ENCODE measurements at regions not wholly inside any gene's neighbourhood (a gene's known extent, or its start where the extent isn't known, plus 50 kb on each side); places are given as distances from the start of the nearest gene placed in this dataset.

- ChIA-PET CTCF (no interaction called here), POLR2A (no interaction called here)
- Histone ChIP-seq H3K4me1 (no peaks in the 10 kb centered on the region), H3K36me3 (ENCODE audit: control insufficient read depth, insufficient read depth, low read length) (no peaks in the 10 kb centered on the region), H3K9me3 (no peaks in the 10 kb centered on the region), H3K27me3 (replicated peaks; ENCODE audit: control insufficient read depth, insufficient read depth, low read length) (no peaks in the 10 kb centered on the region), H3K4me3 (ENCODE audit: low read depth, low read length) (no peak overlapping the region)
- H3K4me3 Mint-ChIP-seq (ENCODE audit: unreplicated experiment): no peak overlapping the region
- H3K27ac Mint-ChIP-seq (ENCODE audit: unreplicated experiment): no peak overlapping the region
- no peak for DNase-seq
- peaks cover 5% of the 10 kb centered on the region for H3K4me1 Mint-ChIP-seq (ENCODE audit: low read depth, unreplicated experiment)
- H3K9me3 Mint-ChIP-seq (ENCODE audit: unreplicated experiment): no peaks in the 10 kb centered on the region
- no peaks in the 10 kb centered on the region for H3K27me3 Mint-ChIP-seq (ENCODE audit: insufficient read depth, unreplicated experiment)
- intact Hi-C loops (cut with micrococcal nuclease; ENCODE audit: unreplicated experiment): no loop called here
- TF ChIP-seq CTCF (IDR thresholded peaks at IDR 0.05; ENCODE audit: insufficient read depth in 1 of 2, low read depth in 1 of 2, low read length in 1 of 2, severe bottlenecking in 1 of 2, unreplicated experiment in 1 of 2): no peak
- H3K36me3 Mint-ChIP-seq (ENCODE audit: insufficient read depth, unreplicated experiment): no peaks in the 10 kb centered on the region
- no TSS peak for BruUV-seq (replicated peaks)
Observed at GRCh38 chr3:53996141-53996874, 104.6 kb upstream of the SELENOK start.

- ChIA-PET CTCF (interaction anchor here (0.6 kb wide), 1 partner anchor 11 kb away, joined by 6 read pairs; no protein-coding TSS in a partner anchor), POLR2A (no interaction called here)
- no peak for TF ChIP-seq CTCF (IDR thresholded peaks at IDR 0.05; ENCODE audit: insufficient read depth in 1 of 2, low read depth in 1 of 2, low read length in 1 of 2, severe bottlenecking in 1 of 2, unreplicated experiment in 1 of 2)
- no peaks in the 10 kb centered on the region for H3K9me3 Mint-ChIP-seq (ENCODE audit: unreplicated experiment)
- no peaks in the 10 kb centered on the region for H3K27me3 ChIP-seq (replicated peaks; ENCODE audit: control insufficient read depth, insufficient read depth, low read length)
- H3K36me3 Mint-ChIP-seq (ENCODE audit: insufficient read depth, unreplicated experiment): no peaks in the 10 kb centered on the region
- H3K27ac Mint-ChIP-seq (ENCODE audit: unreplicated experiment): no peak overlapping the region
- H3K4me3 Mint-ChIP-seq (ENCODE audit: unreplicated experiment): no peak overlapping the region
- no TSS peak for BruUV-seq (replicated peaks)
- intact Hi-C loops (cut with micrococcal nuclease; ENCODE audit: unreplicated experiment): no loop called here
- H3K4me3 ChIP-seq (ENCODE audit: low read depth, low read length): no peak overlapping the region
- no peaks in the 10 kb centered on the region for H3K9me3 ChIP-seq
- no peaks in the 10 kb centered on the region for H3K4me1 ChIP-seq
- no peak for DNase-seq
- peaks cover 5% of the 10 kb centered on the region for H3K4me1 Mint-ChIP-seq (ENCODE audit: low read depth, unreplicated experiment)
- no peaks in the 10 kb centered on the region for H3K36me3 ChIP-seq (ENCODE audit: control insufficient read depth, insufficient read depth, low read length)
- no peaks in the 10 kb centered on the region for H3K27me3 Mint-ChIP-seq (ENCODE audit: insufficient read depth, unreplicated experiment)
Observed at GRCh38 chr3:53994986-53995603, 103.4 kb upstream of the SELENOK start.

GRCh38 chr3:53991240-53991639 is 99.6 kb upstream of the SELENOK start:
- TF ChIP-seq CTCF (IDR thresholded peaks at IDR 0.05; ENCODE audit: insufficient read depth in 1 of 2, low read depth in 1 of 2, low read length in 1 of 2, severe bottlenecking in 1 of 2, unreplicated experiment in 1 of 2): no peak
- Histone ChIP-seq H3K4me3 (ENCODE audit: low read depth, low read length) (no peak overlapping the region), H3K9me3 (no peaks in the 10 kb centered on the region), H3K4me1 (no peaks in the 10 kb centered on the region), H3K36me3 (ENCODE audit: control insufficient read depth, insufficient read depth, low read length) (no peaks in the 10 kb centered on the region), H3K27me3 (replicated peaks; ENCODE audit: control insufficient read depth, insufficient read depth, low read length) (no peaks in the 10 kb centered on the region)
- DNase-seq: no peak
- ChIA-PET CTCF (no interaction called here), POLR2A (no interaction called here)
- Mint-ChIP-seq H3K27ac (ENCODE audit: unreplicated experiment) (no peak overlapping the region), H3K27me3 (ENCODE audit: insufficient read depth, unreplicated experiment) (no peaks in the 10 kb centered on the region), H3K9me3 (ENCODE audit: unreplicated experiment) (no peaks in the 10 kb centered on the region), H3K4me1 (ENCODE audit: low read depth, unreplicated experiment) (no peaks in the 10 kb centered on the region), H3K36me3 (ENCODE audit: insufficient read depth, unreplicated experiment) (no peaks in the 10 kb centered on the region), H3K4me3 (ENCODE audit: unreplicated experiment) (no peak overlapping the region)
- intact Hi-C loops (cut with micrococcal nuclease; ENCODE audit: unreplicated experiment): no loop called here
- no TSS peak for BruUV-seq (replicated peaks)

All from Caco-2 (cell line).